GM12878 (cell line): ENCODE measurements at regions not wholly inside any gene's neighbourhood (a gene's known extent, or its start where the extent isn't known, plus 50 kb on each side); places are given as distances from the start of the nearest gene placed in this dataset.

Experiments used
- FOXK2 ChIP-seq: fragments of 450-650 bp; IDR thresholded peaks from 2 replicates; pipeline ENCODE4 v1.6.1; 2017; ENCODE audit warnings: mild to moderate bottlenecking, moderate library complexity
- HDAC2 ChIP-seq: fragments of 200-600 bp; sonication (generic); IDR thresholded peaks from 2 replicates; pipeline ENCODE4 v1.6.1; 2017
- NFIC ChIP-seq: IDR thresholded peaks from 2 replicates; pipeline ENCODE4 v1.6.1; 2012; ENCODE audit warnings: low read depth, mild to moderate bottlenecking, inconsistent platforms, low read length, moderate library complexity
- NFYB ChIP-seq: IDR thresholded peaks from 2 replicates; pipeline ENCODE4 v1.6.1; 2011; ENCODE audit warnings: low read depth, mild to moderate bottlenecking, low read length, improper control_type of control experiment, moderate library complexity; ENCODE audit not compliant: insufficient read depth
- NR2C2 ChIP-seq: IDR thresholded peaks from 2 replicates; pipeline ENCODE4 v1.6.1; 2011; ENCODE audit warnings: borderline replicate concordance, low read depth; ENCODE audit not compliant: control insufficient read depth, insufficient read length
- POLR2A ChIP-seq: IDR thresholded peaks from 2 replicates; pipeline ENCODE4 v1.6.1; 2011; ENCODE audit warnings: low read depth, mild to moderate bottlenecking, low read length
- SIN3A ChIP-seq: IDR thresholded peaks from 2 replicates; pipeline ENCODE4 v1.6.1; 2012; ENCODE audit warnings: low read depth, low read length, improper control_type of control experiment
- ZNF217 ChIP-seq: fragments of 450-650 bp; IDR thresholded peaks from 2 replicates; pipeline ENCODE4 v1.6.1; 2017; ENCODE audit warnings: antibody characterized with exemption, mild to moderate bottlenecking
- TF ChIP-seq, protein P1 (sequence below), 3 experiments: IDR thresholded peaks in 2 of 3; conservative IDR thresholded peaks in 1 of 3; 2 replicates each; pipeline ENCODE4 v1.5.1; 2011; ENCODE audit warnings: low read depth in 3 of 3, low read length in 3 of 3, mild to moderate bottlenecking in 3 of 3, control low read depth in 2 of 3, moderate library complexity in 2 of 3, inconsistent platforms in 1 of 3, mixed read lengths in 1 of 3; ENCODE audit not compliant: control insufficient read depth in 2 of 3, insufficient read depth in 1 of 3; ENCODE audit errors: extremely low read depth in 1 of 3
- TF ChIP-seq, protein P2 (sequence below): IDR thresholded peaks from 2 replicates; pipeline ENCODE4 v1.6.1; 2011; ENCODE audit warnings: low read depth, low read length, improper control_type of control experiment, borderline replicate concordance

DNA sequence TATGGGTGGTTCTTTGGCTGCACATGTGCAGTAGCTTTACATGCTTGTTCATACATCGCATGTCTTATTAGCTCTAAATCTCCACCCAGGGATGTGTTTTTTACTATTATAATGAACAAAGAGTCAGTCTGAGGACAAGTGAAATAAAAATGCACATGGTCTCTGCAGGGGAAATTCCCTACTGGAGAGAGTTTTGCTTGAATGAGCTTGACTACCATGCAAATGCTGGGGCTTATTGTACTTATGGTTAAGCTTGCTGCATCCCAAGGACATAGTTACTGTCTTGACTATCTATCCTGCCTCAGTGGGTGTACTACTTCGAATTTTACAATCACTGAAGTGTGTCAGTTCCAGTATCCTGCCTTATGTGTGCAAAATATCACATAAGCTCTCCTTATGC, 362.7 kb downstream of the TDRD15 start:
- TF ChIP-seq, protein P1, sequence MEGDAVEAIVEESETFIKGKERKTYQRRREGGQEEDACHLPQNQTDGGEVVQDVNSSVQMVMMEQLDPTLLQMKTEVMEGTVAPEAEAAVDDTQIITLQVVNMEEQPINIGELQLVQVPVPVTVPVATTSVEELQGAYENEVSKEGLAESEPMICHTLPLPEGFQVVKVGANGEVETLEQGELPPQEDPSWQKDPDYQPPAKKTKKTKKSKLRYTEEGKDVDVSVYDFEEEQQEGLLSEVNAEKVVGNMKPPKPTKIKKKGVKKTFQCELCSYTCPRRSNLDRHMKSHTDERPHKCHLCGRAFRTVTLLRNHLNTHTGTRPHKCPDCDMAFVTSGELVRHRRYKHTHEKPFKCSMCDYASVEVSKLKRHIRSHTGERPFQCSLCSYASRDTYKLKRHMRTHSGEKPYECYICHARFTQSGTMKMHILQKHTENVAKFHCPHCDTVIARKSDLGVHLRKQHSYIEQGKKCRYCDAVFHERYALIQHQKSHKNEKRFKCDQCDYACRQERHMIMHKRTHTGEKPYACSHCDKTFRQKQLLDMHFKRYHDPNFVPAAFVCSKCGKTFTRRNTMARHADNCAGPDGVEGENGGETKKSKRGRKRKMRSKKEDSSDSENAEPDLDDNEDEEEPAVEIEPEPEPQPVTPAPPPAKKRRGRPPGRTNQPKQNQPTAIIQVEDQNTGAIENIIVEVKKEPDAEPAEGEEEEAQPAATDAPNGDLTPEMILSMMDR (IDR thresholded peaks at IDR 0.05 in 2 of 3, conservative IDR thresholded peaks at IDR 0.05 in 1 of 3; ENCODE audit: control insufficient read depth in 2 of 3, extremely low read depth in 1 of 3, insufficient read depth in 1 of 3, low read depth in 3 of 3, low read length in 3 of 3): no peak
- TF ChIP-seq, protein P2, sequence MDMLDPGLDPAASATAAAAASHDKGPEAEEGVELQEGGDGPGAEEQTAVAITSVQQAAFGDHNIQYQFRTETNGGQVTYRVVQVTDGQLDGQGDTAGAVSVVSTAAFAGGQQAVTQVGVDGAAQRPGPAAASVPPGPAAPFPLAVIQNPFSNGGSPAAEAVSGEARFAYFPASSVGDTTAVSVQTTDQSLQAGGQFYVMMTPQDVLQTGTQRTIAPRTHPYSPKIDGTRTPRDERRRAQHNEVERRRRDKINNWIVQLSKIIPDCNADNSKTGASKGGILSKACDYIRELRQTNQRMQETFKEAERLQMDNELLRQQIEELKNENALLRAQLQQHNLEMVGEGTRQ: no peak
- no peak for TF ChIP-seq NFYB
- TF ChIP-seq NR2C2: no peak
- TF ChIP-seq POLR2A: no peak
- TF ChIP-seq NFIC: no peak
- no peak for TF ChIP-seq ZNF217
- no peak for TF ChIP-seq HDAC2
- TF ChIP-seq FOXK2: no peak
- TF ChIP-seq SIN3A: no peak
